Upper lobe of left lung (tissue), 6 donors: ENCODE measurements at regions not wholly inside any gene's neighbourhood (a gene's known extent, or its start where the extent isn't known, plus 50 kb on each side); places are given as distances from the start of the nearest gene placed in this dataset.

Experiments used
- ATAC-seq, 2 donors: fragments of 200-7000 bp; cut with Tn5 transposase; one replicate each; pipeline ENCODE4 v1.9.1; 2022; ENCODE audit warnings: mild to moderate bottlenecking in 2 of 2, moderate library complexity in 2 of 2; ENCODE audit not compliant: low FRiP score in 2 of 2
- DNase-seq, 2 donors: peaks; one replicate each; pipeline ENCODE4 v3.0.0-alpha.2; 2019 to 2020
- H3K27ac ChIP-seq, 4 donors: fragments of 200-600 bp; sonication (generic); one replicate each; pipeline ENCODE4 v1.5.1; 2016 to 2019
- H3K27me3 ChIP-seq, 4 donors: fragments of 200-600 bp; sonication (generic); one replicate each; pipeline ENCODE4 v1.5.1; 2017 to 2019
- H3K36me3 ChIP-seq, 4 donors: fragments of 200-600 bp; sonication (generic); one replicate each; pipeline ENCODE4 v1.5.1; 2016 to 2019
- H3K4me1 ChIP-seq, 4 donors: fragments of 200-600 bp; sonication (generic); one replicate each; pipeline ENCODE4 v1.5.1; 2018 to 2019
- H3K4me3 ChIP-seq, 4 donors: fragments of 200-600 bp; sonication (generic); one replicate each; pipeline ENCODE4 v1.5.1; 2017 to 2019; ENCODE audit warnings: mild to moderate bottlenecking in 2 of 4, moderate library complexity in 1 of 4
- H3K9me3 ChIP-seq, 4 donors: fragments of 200-600 bp; sonication (generic); one replicate each; pipeline ENCODE4 v1.5.1; 2018 to 2019
- CTCF ChIP-seq, 6 experiments: fragments of 450-650 bp in 4 of 6; fragments of 200-600 bp in 2 of 6; sonication (generic) in 2 of 6; IDR thresholded peaks; one replicate each; pipeline ENCODE4 v1.5.1; 2016 to 2019; ENCODE audit warnings: antibody characterized with exemption in 6 of 6
- EP300 ChIP-seq, 4 donors: sonication (generic); formaldehyde crosslinking; IDR thresholded peaks; one replicate each; pipeline ENCODE4 v1.5.1; 2017; ENCODE audit warnings: antibody characterized with exemption in 4 of 4, control low read depth in 2 of 4
- POLR2A ChIP-seq, 4 donors: fragments of 450-650 bp; IDR thresholded peaks; one replicate each; pipeline ENCODE4 v1.5.1; 2016 to 2017; ENCODE audit warnings: antibody characterized with exemption in 4 of 4, mild to moderate bottlenecking in 2 of 4
- POLR2AphosphoS5 ChIP-seq, 2 donors: sonication (generic); formaldehyde crosslinking; IDR thresholded peaks; one replicate each; pipeline ENCODE4 v1.5.1; 2017; ENCODE audit warnings: antibody characterized with exemption in 2 of 2
- WGBS, 2 donors: methylation state at CpG; one replicate each; pipeline ENCODE4 v1.1.5; 2017 to 2018; 5-methylcytosine and 5-hydroxymethylcytosine counted together
- donor health status: DM: no; HTN: no; CAD: no; lungs with moderate emphysema.
- donor health status: DM: no; HTN: yes; CAD: no; lungs with severe emphysema.

- no peak for TF ChIP-seq CTCF (IDR thresholded peaks at IDR 0.05)
- TF ChIP-seq EP300 (IDR thresholded peaks at IDR 0.05): no peak
- no peak for TF ChIP-seq POLR2A (IDR thresholded peaks at IDR 0.05)
- no peak for TF ChIP-seq POLR2AphosphoS5 (IDR thresholded peaks at IDR 0.05)
- no peaks in the 10 kb centered on the region for H3K4me1 ChIP-seq
- WGBS, 2 donors: 68 to 77% methylated on average over 10 to 16 of the region's 16 CpGs
- H3K36me3 ChIP-seq: no peaks in the 10 kb centered on the region
- H3K27me3 ChIP-seq: no peaks in the 10 kb centered on the region
- DNase-seq (no peak), ATAC-seq (no peak)
- no peaks in the 10 kb centered on the region for H3K9me3 ChIP-seq
- no peak overlapping the region for H3K4me3 ChIP-seq
- H3K27ac ChIP-seq: no peak overlapping the region
These were observed 155.4 kb downstream of the AACS start for GRCh38 chr12:125220404-125221273.

- Histone ChIP-seq H3K27ac (no peak overlapping the region), H3K9me3 (no peaks in the 10 kb centered on the region), H3K4me3 (no peak overlapping the region), H3K36me3 (no peaks in the 10 kb centered on the region), H3K27me3 (no peaks in the 10 kb centered on the region), H3K4me1 (no peaks in the 10 kb centered on the region)
- DNase-seq: no peak
- 87 to 91% methylated on average over 4 of the region's 4 CpGs for WGBS, 2 donors
- ATAC-seq: no peak
- TF ChIP-seq CTCF (IDR thresholded peaks at IDR 0.05) (no peak), EP300 (IDR thresholded peaks at IDR 0.05) (no peak), POLR2A (IDR thresholded peaks at IDR 0.05) (no peak), POLR2AphosphoS5 (IDR thresholded peaks at IDR 0.05) (no peak)
These were observed 156.4 kb downstream of the AACS start for GRCh38 chr12:125221602-125222001.

- Histone ChIP-seq H3K9me3 (no peaks in the 10 kb centered on the region), H3K36me3 (no peaks in the 10 kb centered on the region), H3K27ac (no peak overlapping the region), H3K4me3 (no peak overlapping the region), H3K4me1 (no peaks in the 10 kb centered on the region), H3K27me3 (no peaks in the 10 kb centered on the region)
- no peak for ATAC-seq
- TF ChIP-seq POLR2AphosphoS5 (IDR thresholded peaks at IDR 0.05) (no peak), POLR2A (IDR thresholded peaks at IDR 0.05) (no peak), EP300 (IDR thresholded peaks at IDR 0.05) (no peak), CTCF (IDR thresholded peaks at IDR 0.05) (no peak)
- WGBS, 2 donors: 35 to 43% methylated on average over 3 of the region's 3 CpGs
- DNase-seq: no peak
These were observed 157.6 kb downstream of the AACS start for GRCh38 chr12:125222876-125223275.

- ATAC-seq: no peak
- H3K36me3 ChIP-seq: no peaks in the 10 kb centered on the region
- 95 to 96% methylated on average over 4 of the region's 4 CpGs for WGBS, 2 donors
- H3K27me3 ChIP-seq: no peaks in the 10 kb centered on the region
- DNase-seq: no peak
- H3K4me1 ChIP-seq: no peaks in the 10 kb centered on the region
- no peaks in the 10 kb centered on the region for H3K9me3 ChIP-seq
- no peak overlapping the region for H3K4me3 ChIP-seq
- TF ChIP-seq EP300 (IDR thresholded peaks at IDR 0.05): no peak
- no peak for TF ChIP-seq CTCF (IDR thresholded peaks at IDR 0.05)
- TF ChIP-seq POLR2A (IDR thresholded peaks at IDR 0.05): no peak
- TF ChIP-seq POLR2AphosphoS5 (IDR thresholded peaks at IDR 0.05): no peak
- H3K27ac ChIP-seq: no peak overlapping the region
These were observed 160.4 kb downstream of the AACS start for GRCh38 chr12:125225641-125226040.
